ENCODE measurements at regions not wholly inside any gene's neighbourhood (a gene's known extent, or its start where the extent isn't known, plus 50 kb on each side); places are given as distances from the start of the nearest gene placed in this dataset.

DNA sequence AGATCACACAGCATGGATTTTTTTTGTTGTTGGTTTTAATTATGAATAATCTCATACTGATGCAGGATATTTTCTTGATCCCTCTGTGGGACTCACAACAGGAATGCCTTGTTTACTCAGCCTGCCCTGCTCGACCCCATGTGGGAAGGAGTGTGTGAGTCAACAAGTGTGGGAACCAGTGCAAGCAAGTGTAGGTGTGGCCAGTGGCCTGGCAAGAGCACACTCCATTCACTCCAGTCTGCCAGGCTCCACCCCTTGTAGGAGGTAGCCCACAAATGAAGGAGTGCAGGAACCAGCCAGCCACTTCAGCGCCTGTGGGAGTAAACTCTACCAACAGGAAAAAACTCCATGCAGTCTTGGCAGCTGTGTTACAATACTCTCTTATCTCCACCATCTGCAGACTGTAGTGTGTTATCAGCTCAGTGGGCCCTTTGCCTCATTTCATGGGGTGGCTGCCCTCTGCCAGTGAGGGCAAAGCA lies 393.6 kb downstream of the OTOL1 start:
- Histone ChIP-seq H3K9me2 (replicated peaks; ENCODE audit: low read depth, low read length) (no peaks in the 10 kb centered on the region), H2AFZ (ENCODE audit: low read length) (no peak overlapping the region), H3K4me2 (ENCODE audit: low read depth, low read length, poor library complexity, severe bottlenecking) (no peak overlapping the region)

DNA sequence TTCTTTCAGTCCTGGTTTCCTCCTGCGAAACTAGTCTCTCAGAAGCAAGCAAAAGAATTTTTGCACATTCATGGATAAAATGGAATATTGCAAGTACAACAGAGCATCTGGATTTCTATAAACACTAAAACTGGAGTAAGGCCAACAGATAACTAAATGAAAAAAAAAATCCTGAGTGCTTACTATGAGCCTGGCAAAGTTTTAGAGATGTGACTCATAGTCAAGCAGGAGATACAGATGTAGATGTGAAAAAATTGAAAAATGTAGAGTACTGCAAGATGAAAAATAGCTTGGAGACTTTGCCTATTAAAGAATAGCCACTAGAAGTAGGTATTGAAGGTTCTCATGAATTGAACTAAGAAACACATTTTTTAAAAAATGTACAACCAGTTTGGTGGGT lies 397.4 kb downstream of the OTOL1 start:
- H3K4me3 ChIP-seq (ENCODE audit: low read length, poor library complexity, severe bottlenecking), result no peak overlapping the region
- H4K20me1 ChIP-seq (ENCODE audit: insufficient read depth, low read length, poor library complexity, severe bottlenecking), result no peaks in the 10 kb centered on the region
- no peaks in the 10 kb centered on the region for H3F3A ChIP-seq (ENCODE audit: low read depth)
- H3K79me2 ChIP-seq (ENCODE audit: insufficient read depth, low read length), result no peaks in the 10 kb centered on the region
- peaks cover 12% of the 10 kb centered on the region for H3K9me3 ChIP-seq (ENCODE audit: insufficient read depth, low read depth, low read length)
- H2AFZ ChIP-seq (ENCODE audit: low read length), result no peak overlapping the region
- no peaks in the 10 kb centered on the region for H3K27me3 ChIP-seq (ENCODE audit: insufficient read depth, low read length, poor library complexity, severe bottlenecking)
- H3K36me3 ChIP-seq (ENCODE audit: insufficient read depth, low read length), result no peaks in the 10 kb centered on the region
- no peaks in the 10 kb centered on the region for H3K4me1 ChIP-seq (ENCODE audit: insufficient read depth, low read length, poor library complexity, severe bottlenecking)
- no peak for TF ChIP-seq EZH2phosphoT487 (IDR thresholded peaks at IDR 0.05; ENCODE audit: borderline replicate concordance)
- TF ChIP-seq, protein P1, sequence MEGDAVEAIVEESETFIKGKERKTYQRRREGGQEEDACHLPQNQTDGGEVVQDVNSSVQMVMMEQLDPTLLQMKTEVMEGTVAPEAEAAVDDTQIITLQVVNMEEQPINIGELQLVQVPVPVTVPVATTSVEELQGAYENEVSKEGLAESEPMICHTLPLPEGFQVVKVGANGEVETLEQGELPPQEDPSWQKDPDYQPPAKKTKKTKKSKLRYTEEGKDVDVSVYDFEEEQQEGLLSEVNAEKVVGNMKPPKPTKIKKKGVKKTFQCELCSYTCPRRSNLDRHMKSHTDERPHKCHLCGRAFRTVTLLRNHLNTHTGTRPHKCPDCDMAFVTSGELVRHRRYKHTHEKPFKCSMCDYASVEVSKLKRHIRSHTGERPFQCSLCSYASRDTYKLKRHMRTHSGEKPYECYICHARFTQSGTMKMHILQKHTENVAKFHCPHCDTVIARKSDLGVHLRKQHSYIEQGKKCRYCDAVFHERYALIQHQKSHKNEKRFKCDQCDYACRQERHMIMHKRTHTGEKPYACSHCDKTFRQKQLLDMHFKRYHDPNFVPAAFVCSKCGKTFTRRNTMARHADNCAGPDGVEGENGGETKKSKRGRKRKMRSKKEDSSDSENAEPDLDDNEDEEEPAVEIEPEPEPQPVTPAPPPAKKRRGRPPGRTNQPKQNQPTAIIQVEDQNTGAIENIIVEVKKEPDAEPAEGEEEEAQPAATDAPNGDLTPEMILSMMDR (conservative IDR thresholded peaks at IDR 0.05; ENCODE audit: low read length), result no peak
- no peak overlapping the region for H3K4me2 ChIP-seq (ENCODE audit: low read depth, low read length, poor library complexity, severe bottlenecking)
- no peaks in the 10 kb centered on the region for H3K9me2 ChIP-seq (replicated peaks; ENCODE audit: low read depth, low read length)
- H3K9ac ChIP-seq (ENCODE audit: low read depth, low read length, poor library complexity, severe bottlenecking), result no peak overlapping the region

More for the DNA sequence above, 393.6 kb downstream of the OTOL1 start:
- Histone ChIP-seq H3K36me3 (ENCODE audit: insufficient read depth, low read length) (no peaks in the 10 kb centered on the region), H3K4me3 (ENCODE audit: low read length, poor library complexity, severe bottlenecking) (no peak overlapping the region), H3K79me2 (ENCODE audit: insufficient read depth, low read length) (no peaks in the 10 kb centered on the region), H3K27me3 (ENCODE audit: insufficient read depth, low read length, poor library complexity, severe bottlenecking) (no peaks in the 10 kb centered on the region), H3K9ac (ENCODE audit: low read depth, low read length, poor library complexity, severe bottlenecking) (no peak overlapping the region), H3F3A (ENCODE audit: low read depth) (no peaks in the 10 kb centered on the region), H3K4me1 (ENCODE audit: insufficient read depth, low read length, poor library complexity, severe bottlenecking) (no peaks in the 10 kb centered on the region), H3K9me3 (ENCODE audit: insufficient read depth, low read depth, low read length) (peaks cover 15% of the 10 kb centered on the region), H4K20me1 (ENCODE audit: insufficient read depth, low read length, poor library complexity, severe bottlenecking) (no peaks in the 10 kb centered on the region)
- TF ChIP-seq, protein P1 (conservative IDR thresholded peaks at IDR 0.05; ENCODE audit: low read length), result no peak
- no peak for TF ChIP-seq EZH2phosphoT487 (IDR thresholded peaks at IDR 0.05; ENCODE audit: borderline replicate concordance)

DNA sequence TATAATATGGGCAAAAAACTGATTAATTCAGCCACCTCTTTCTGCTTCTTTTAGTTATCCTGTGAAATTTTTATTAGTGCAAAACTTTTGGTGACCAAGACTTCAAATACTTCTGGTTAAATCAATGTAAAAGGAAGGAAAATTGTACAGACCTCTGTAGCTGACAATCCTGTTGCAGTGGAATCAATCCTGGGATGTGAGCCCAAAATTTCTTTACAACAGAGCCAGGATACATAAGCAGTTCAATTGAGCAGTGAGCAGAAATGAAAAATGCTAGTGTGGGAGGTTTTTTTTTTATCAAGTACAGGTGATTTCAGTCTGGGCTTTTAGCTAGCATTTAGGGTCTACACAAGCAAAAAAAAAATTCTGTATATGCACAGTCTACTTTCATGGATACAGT lies 398.0 kb downstream of the OTOL1 start:
- Histone ChIP-seq H3F3A (ENCODE audit: low read depth) (no peaks in the 10 kb centered on the region), H4K20me1 (ENCODE audit: insufficient read depth, low read length, poor library complexity, severe bottlenecking) (no peaks in the 10 kb centered on the region), H3K4me3 (ENCODE audit: low read length, poor library complexity, severe bottlenecking) (no peak overlapping the region), H3K9ac (ENCODE audit: low read depth, low read length, poor library complexity, severe bottlenecking) (no peak overlapping the region), H2AFZ (ENCODE audit: low read length) (no peak overlapping the region), H3K36me3 (ENCODE audit: insufficient read depth, low read length) (no peaks in the 10 kb centered on the region), H3K4me2 (ENCODE audit: low read depth, low read length, poor library complexity, severe bottlenecking) (no peak overlapping the region), H3K27me3 (ENCODE audit: insufficient read depth, low read length, poor library complexity, severe bottlenecking) (no peaks in the 10 kb centered on the region), H3K79me2 (ENCODE audit: insufficient read depth, low read length) (no peaks in the 10 kb centered on the region), H3K9me2 (replicated peaks; ENCODE audit: low read depth, low read length) (no peaks in the 10 kb centered on the region), H3K9me3 (ENCODE audit: insufficient read depth, low read depth, low read length) (peaks cover 12% of the 10 kb centered on the region), H3K4me1 (ENCODE audit: insufficient read depth, low read length, poor library complexity, severe bottlenecking) (no peaks in the 10 kb centered on the region)
- TF ChIP-seq, protein P1 (conservative IDR thresholded peaks at IDR 0.05; ENCODE audit: low read length), result no peak
- no peak for TF ChIP-seq EZH2phosphoT487 (IDR thresholded peaks at IDR 0.05; ENCODE audit: borderline replicate concordance)

Measured in Loucy (cell line).